Keratinocyte (primary cell): ENCODE measurements at regions not wholly inside any gene's neighbourhood (a gene's known extent, or its start where the extent isn't known, plus 50 kb on each side); places are given as distances from the start of the nearest gene placed in this dataset.

Source experiments
- DNase-seq: peaks from one replicate; pipeline ENCODE4 v3.0.0-alpha.2; 2011; ENCODE audit warnings: low read depth, missing footprints, low spot score
- FAIRE-seq: peaks from 2 replicates; lab custom pipeline; 2011; peaks lifted over from hg19 to GRCh38; lab: Jason Lieb, UNC
- H2AFZ ChIP-seq: 2 replicates; pipeline ENCODE4 v1.6.0; 2012; ENCODE audit warnings: low read length, control low read depth, inconsistent platforms; ENCODE audit not compliant: control insufficient read depth
- H3K27ac ChIP-seq: 2 replicates; pipeline ENCODE4 v1.5.1; 2011; ENCODE audit warnings: low read length; ENCODE audit not compliant: control insufficient read depth, insufficient read depth
- H3K27me3 ChIP-seq: 3 replicates; pipeline ENCODE4 v1.6.0; 2011; ENCODE audit warnings: low read length; ENCODE audit not compliant: control insufficient read depth, insufficient read depth; ENCODE audit errors: extremely low read depth
- H3K36me3 ChIP-seq, 2 experiments: 2 replicates in 1 of 2; 3 replicates in 1 of 2; pipeline ENCODE4 v1.5.1; 2011; ENCODE audit warnings: low read length in 2 of 2, mild to moderate bottlenecking in 1 of 2; ENCODE audit not compliant: control insufficient read depth in 2 of 2, insufficient read depth in 2 of 2; ENCODE audit errors: extremely low read depth in 1 of 2
- H3K4me1 ChIP-seq: 3 replicates; pipeline ENCODE4 v1.5.1; 2011; ENCODE audit warnings: low read length; ENCODE audit not compliant: control insufficient read depth, insufficient read depth; ENCODE audit errors: extremely low read depth
- H3K4me2 ChIP-seq: 3 replicates; pipeline ENCODE4 v1.6.0; 2011; ENCODE audit warnings: low read depth, low read length; ENCODE audit not compliant: control insufficient read depth, insufficient read depth; ENCODE audit errors: extremely low read depth
- H3K4me3 ChIP-seq, 3 experiments: fragments of 200-600 bp in 1 of 3; sonication (generic) in 1 of 3; 2 replicates in 2 of 3; 3 replicates in 1 of 3; pipeline ENCODE4 v1.5.1; 2011 to 2016; ENCODE audit warnings: low read length in 3 of 3, mild to moderate bottlenecking in 3 of 3, control low read depth in 2 of 3, inconsistent platforms in 1 of 3, low read depth in 1 of 3, mixed read lengths in 1 of 3, mixed run types in 1 of 3, moderate library complexity in 1 of 3; ENCODE audit not compliant: control insufficient read depth in 2 of 3, insufficient read depth in 2 of 3; ENCODE audit errors: extremely low read depth in 1 of 3
- H3K79me2 ChIP-seq: 2 replicates; pipeline ENCODE4 v1.6.0; 2012; ENCODE audit warnings: low read length; ENCODE audit not compliant: control insufficient read depth, insufficient read depth
- H3K9ac ChIP-seq: 3 replicates; pipeline ENCODE4 v1.6.0; 2011; ENCODE audit warnings: low read length; ENCODE audit not compliant: control insufficient read depth, insufficient read depth; ENCODE audit errors: extremely low read depth
- H3K9me1 ChIP-seq: 3 replicates; pipeline ENCODE4 v1.6.0; 2011; ENCODE audit warnings: low read length; ENCODE audit not compliant: control insufficient read depth, insufficient read depth; ENCODE audit errors: extremely low read depth
- H3K9me3 ChIP-seq: 2 replicates; pipeline ENCODE4 v1.5.1; 2012; ENCODE audit warnings: low read depth, low read length; ENCODE audit not compliant: control insufficient read depth
- H4K20me1 ChIP-seq: 3 replicates; pipeline ENCODE4 v1.6.0; 2011; ENCODE audit warnings: low read length; ENCODE audit not compliant: control insufficient read depth, insufficient read depth; ENCODE audit errors: extremely low read depth
- EZH2 ChIP-seq: IDR thresholded peaks from one replicate; pipeline ENCODE4 v1.6.1; 2012; ENCODE audit warnings: inconsistent platforms, mild to moderate bottlenecking, low read length, moderate library complexity
- dilution Hi-C: fragments of 300-500 bp; cut with MboI; formaldehyde crosslinking; loops from one replicate; pipeline ENCODE4 v1.7.0; 2020; ENCODE audit warnings: low sequenced_read_pairs; ENCODE audit not compliant: extremely low pct_ligation_motif_present
- TF ChIP-seq, protein P1 (sequence below), 3 experiments: IDR thresholded peaks in 1 of 3; conservative IDR thresholded peaks in 1 of 3; optimal IDR thresholded peaks in 1 of 3; 2 replicates in 2 of 3; 3 replicates in 1 of 3; pipeline versions ENCODE3 to v1.5.1; 2011; ENCODE audit warnings: low read length in 3 of 3, mild to moderate bottlenecking in 3 of 3, moderate library complexity in 2 of 3, control low read depth in 1 of 3, inconsistent platforms in 1 of 3; ENCODE audit not compliant: insufficient read depth in 2 of 3; ENCODE audit errors: extremely low read depth in 1 of 3

DNA sequence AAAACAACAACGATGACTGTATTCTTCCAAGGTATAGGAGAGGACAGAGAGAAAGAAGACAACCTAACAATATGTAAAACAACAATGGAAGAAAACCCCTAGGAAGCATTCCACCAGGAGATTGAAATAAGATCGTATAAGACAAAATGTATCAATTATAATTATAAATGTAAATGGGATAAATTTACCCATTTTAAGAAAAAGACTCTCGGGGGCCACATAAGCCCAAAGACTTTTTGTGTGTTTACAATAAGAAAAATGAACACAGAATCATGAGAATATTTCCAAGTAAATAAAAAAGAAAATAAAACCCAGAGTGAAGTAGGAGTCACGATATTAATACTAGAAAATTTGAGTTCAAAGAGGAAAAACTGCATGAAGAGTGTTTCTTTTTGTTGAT is 126.4 kb downstream of the ASB1 start:
- no peaks in the 10 kb centered on the region for H3K4me1 ChIP-seq
- dilution Hi-C loops: no loop called here
- no peaks in the 10 kb centered on the region for H4K20me1 ChIP-seq
- no peaks in the 10 kb centered on the region for H3K79me2 ChIP-seq
- no peak overlapping the region for H2AFZ ChIP-seq
- no peaks in the 10 kb centered on the region for H3K27me3 ChIP-seq
- peaks cover 4% of the 10 kb centered on the region for H3K9me3 ChIP-seq
- H3K36me3 ChIP-seq: no peaks in the 10 kb centered on the region
- H3K9ac ChIP-seq: no peak overlapping the region
- H3K4me2 ChIP-seq: no peak overlapping the region
- no peak for TF ChIP-seq EZH2
- TF ChIP-seq, protein P1, sequence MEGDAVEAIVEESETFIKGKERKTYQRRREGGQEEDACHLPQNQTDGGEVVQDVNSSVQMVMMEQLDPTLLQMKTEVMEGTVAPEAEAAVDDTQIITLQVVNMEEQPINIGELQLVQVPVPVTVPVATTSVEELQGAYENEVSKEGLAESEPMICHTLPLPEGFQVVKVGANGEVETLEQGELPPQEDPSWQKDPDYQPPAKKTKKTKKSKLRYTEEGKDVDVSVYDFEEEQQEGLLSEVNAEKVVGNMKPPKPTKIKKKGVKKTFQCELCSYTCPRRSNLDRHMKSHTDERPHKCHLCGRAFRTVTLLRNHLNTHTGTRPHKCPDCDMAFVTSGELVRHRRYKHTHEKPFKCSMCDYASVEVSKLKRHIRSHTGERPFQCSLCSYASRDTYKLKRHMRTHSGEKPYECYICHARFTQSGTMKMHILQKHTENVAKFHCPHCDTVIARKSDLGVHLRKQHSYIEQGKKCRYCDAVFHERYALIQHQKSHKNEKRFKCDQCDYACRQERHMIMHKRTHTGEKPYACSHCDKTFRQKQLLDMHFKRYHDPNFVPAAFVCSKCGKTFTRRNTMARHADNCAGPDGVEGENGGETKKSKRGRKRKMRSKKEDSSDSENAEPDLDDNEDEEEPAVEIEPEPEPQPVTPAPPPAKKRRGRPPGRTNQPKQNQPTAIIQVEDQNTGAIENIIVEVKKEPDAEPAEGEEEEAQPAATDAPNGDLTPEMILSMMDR (optimal IDR thresholded peaks at IDR 0.05 in 1 of 3, IDR thresholded peaks at IDR 0.05 in 1 of 3, conservative IDR thresholded peaks at IDR 0.05 in 1 of 3; ENCODE audit: extremely low read depth in 1 of 3, insufficient read depth in 2 of 3, low read length in 3 of 3): no peak
- no peak overlapping the region for H3K4me3 ChIP-seq
- DNase-seq (no peak), FAIRE-seq (no peak)
- H3K9me1 ChIP-seq: no peaks in the 10 kb centered on the region
- no peak overlapping the region for H3K27ac ChIP-seq

DNA sequence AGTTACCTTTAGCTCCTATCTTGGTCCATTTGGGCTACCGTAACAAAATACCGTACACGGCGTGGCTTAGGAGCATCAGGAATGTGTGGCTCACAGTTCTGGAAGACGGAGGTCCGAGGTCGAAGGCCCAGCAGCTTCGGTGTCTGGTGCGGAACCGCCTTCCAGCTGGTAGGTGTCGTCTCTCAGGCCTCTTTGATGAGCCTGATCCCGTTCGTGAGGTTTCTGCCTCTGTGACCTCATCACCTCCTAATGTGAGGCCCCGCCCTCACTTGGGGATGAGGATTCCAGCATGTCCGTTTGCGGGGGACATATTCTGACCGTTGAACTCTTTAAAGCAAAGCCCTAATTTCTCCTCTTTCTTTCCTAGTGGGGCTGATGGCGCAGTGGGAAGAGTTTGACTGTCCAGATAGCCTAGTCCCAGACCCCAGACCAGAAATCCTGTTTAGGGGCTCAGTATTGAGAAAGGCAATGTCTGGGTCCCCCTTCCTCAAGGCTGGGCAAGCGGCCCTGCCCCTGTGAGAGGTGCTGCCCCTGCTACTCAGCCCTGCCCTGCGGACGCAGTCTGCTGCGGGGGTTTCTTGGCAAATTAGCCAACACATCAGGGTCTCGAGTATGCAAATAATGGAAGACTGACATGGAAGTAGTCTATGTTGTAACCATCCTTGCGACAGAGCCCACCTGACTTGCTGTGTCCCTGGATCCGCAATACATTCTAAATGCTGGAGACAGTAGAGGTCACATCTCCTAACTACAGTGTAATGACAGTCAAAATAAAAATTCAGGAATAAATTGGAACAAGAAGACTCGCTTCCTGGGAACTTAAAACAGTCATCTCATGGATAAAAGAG is 128.0 kb downstream of the ASB1 start:
- peaks cover 4% of the 10 kb centered on the region for H3K9me3 ChIP-seq
- no peak overlapping the region for H3K27ac ChIP-seq
- DNase-seq (no peak), FAIRE-seq (no peak)
- no peak overlapping the region for H3K9ac ChIP-seq
- H3K4me2 ChIP-seq: no peak overlapping the region
- no peak for TF ChIP-seq EZH2
- TF ChIP-seq, protein P1 (optimal IDR thresholded peaks at IDR 0.05 in 1 of 3, IDR thresholded peaks at IDR 0.05 in 1 of 3, conservative IDR thresholded peaks at IDR 0.05 in 1 of 3; ENCODE audit: extremely low read depth in 1 of 3, insufficient read depth in 2 of 3, low read length in 3 of 3): no peak
- no peaks in the 10 kb centered on the region for H3K27me3 ChIP-seq
- H3K4me1 ChIP-seq: no peaks in the 10 kb centered on the region
- H3K9me1 ChIP-seq: no peaks in the 10 kb centered on the region
- H3K79me2 ChIP-seq: no peaks in the 10 kb centered on the region
- no peaks in the 10 kb centered on the region for H3K36me3 ChIP-seq
- H4K20me1 ChIP-seq: no peaks in the 10 kb centered on the region
- dilution Hi-C loops: no loop called here
- no peak overlapping the region for H2AFZ ChIP-seq
- H3K4me3 ChIP-seq: no peak overlapping the region
